Endodermal cell (in vitro differentiated cells): ENCODE measurements at regions not wholly inside any gene's neighbourhood (a gene's known extent, or its start where the extent isn't known, plus 50 kb on each side); places are given as distances from the start of the nearest gene placed in this dataset.
"Not testable (repeated sequence)": the region's sequence is repeated elsewhere in the genome, so short reads cannot be mapped to it uniquely, and the experiment has no call there.

Source experiments
- DNase-seq: peaks from one replicate; pipeline ENCODE4 v3.0.0-alpha.2; 2017
- H3K27ac ChIP-seq: 2 replicates; pipeline ENCODE4 v1.5.1; 2013; ENCODE audit warnings: mild to moderate bottlenecking, low read depth, low read length, moderate library complexity
- H3K27me3 ChIP-seq: 2 replicates; pipeline ENCODE4 v1.6.1; 2013; ENCODE audit warnings: mild to moderate bottlenecking, low read length, moderate library complexity; ENCODE audit not compliant: insufficient read depth, control insufficient read depth, poor library complexity, severe bottlenecking
- H3K36me3 ChIP-seq: 2 replicates; pipeline ENCODE4 v1.7.0; 2013; ENCODE audit warnings: mild to moderate bottlenecking, low read length, moderate library complexity; ENCODE audit not compliant: control insufficient read depth, insufficient read depth
- H3K4me1 ChIP-seq: one replicate; pipeline ENCODE4 v1.7.0; 2013; ENCODE audit warnings: low read length; ENCODE audit not compliant: control insufficient read depth, insufficient read depth
- H3K4me3 ChIP-seq: 2 replicates; pipeline ENCODE4 v1.5.1; 2013; ENCODE audit warnings: mild to moderate bottlenecking, low read length, moderate library complexity
- H3K9ac ChIP-seq: 2 replicates; pipeline ENCODE4 v1.6.1; 2013; ENCODE audit warnings: mild to moderate bottlenecking, low read length, moderate library complexity; ENCODE audit not compliant: poor library complexity, severe bottlenecking; ENCODE audit errors: extremely low read depth
- H3K9me3 ChIP-seq: 2 replicates; pipeline ENCODE4 v1.6.1; 2013; ENCODE audit warnings: mild to moderate bottlenecking, low read length, moderate library complexity; ENCODE audit not compliant: control insufficient read depth
- H3K27ac Mint-ChIP-seq: 2 replicates; pipeline ENCODE4 v1.8.0; 2020; ENCODE audit warnings: mixed read lengths
- H3K27me3 Mint-ChIP-seq: 2 replicates; pipeline ENCODE4 v1.8.0; 2021; ENCODE audit warnings: mild to moderate bottlenecking, mixed read lengths; ENCODE audit not compliant: insufficient read depth
- H3K36me3 Mint-ChIP-seq: 2 replicates; pipeline ENCODE4 v1.8.0; 2020; ENCODE audit warnings: low read depth, mixed read lengths
- H3K4me1 Mint-ChIP-seq: 2 replicates; pipeline ENCODE4 v1.8.0; 2020; ENCODE audit warnings: mixed read lengths
- H3K4me3 Mint-ChIP-seq: 2 replicates; pipeline ENCODE4 v1.8.0; 2020; ENCODE audit warnings: mild to moderate bottlenecking, moderate library complexity, mixed read lengths
- H3K9me3 Mint-ChIP-seq: 2 replicates; pipeline ENCODE4 v1.8.0; 2020; ENCODE audit warnings: mild to moderate bottlenecking, mixed read lengths
- WGBS, 2 experiments: methylation state at CpG; one replicate each; pipeline versions ENCODE4 v1.1.5 to v1.1.7; 2013; ENCODE audit warnings: missing lambda C conversion rate in 2 of 2, mixed read lengths in 1 of 2; ENCODE audit not compliant: insufficient coverage in 1 of 2, insufficient read length in 1 of 2; 5-methylcytosine and 5-hydroxymethylcytosine counted together
- TF ChIP-seq, protein P1 (sequence below): fragments of 200-600 bp; sonication (generic); conservative IDR thresholded peaks from 2 replicates; pipeline ENCODE4 v1.5.0; 2021; ENCODE audit warnings: antibody characterized with exemption, mild to moderate bottlenecking

DNA sequence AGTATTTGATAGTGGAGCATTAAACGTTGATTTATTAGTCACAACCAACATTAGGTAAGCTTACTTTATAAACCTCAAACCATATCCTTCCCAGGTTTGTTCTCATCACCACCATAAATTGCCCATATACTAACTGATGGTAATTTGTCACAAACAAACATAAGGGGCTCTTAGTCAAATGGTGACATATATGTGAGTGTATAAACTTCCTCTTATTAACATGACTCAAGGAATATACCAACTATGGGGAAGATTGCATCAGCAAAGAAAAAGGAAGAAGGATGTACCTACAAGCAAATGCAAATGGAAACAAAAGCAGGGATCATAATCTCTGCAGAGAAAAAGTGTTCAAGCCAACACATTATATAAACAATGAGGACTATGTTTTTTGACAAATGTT, 418.2 kb upstream of the AKR1E2 start:
- Histone ChIP-seq H3K27ac (no peak overlapping the region), H3K9ac (no peak overlapping the region), H3K9me3 (no peaks in the 10 kb centered on the region), H3K36me3 (no peaks in the 10 kb centered on the region), H3K27me3 (no peaks in the 10 kb centered on the region), H3K4me1 (no peaks in the 10 kb centered on the region), H3K4me3 (no peak overlapping the region)
- Mint-ChIP-seq H3K9me3 (no peaks in the 10 kb centered on the region), H3K27me3 (no peaks in the 10 kb centered on the region), H3K4me3 (no peak overlapping the region), H3K4me1 (no peaks in the 10 kb centered on the region), H3K36me3 (no peaks in the 10 kb centered on the region), H3K27ac (no peak overlapping the region)
- no peak for DNase-seq
- WGBS, 2 experiments, result 73% methylated on average over 1 of the region's 1 CpG; no CpG with 5 or more reads in 1 of the 2 experiments
- TF ChIP-seq, protein P1, sequence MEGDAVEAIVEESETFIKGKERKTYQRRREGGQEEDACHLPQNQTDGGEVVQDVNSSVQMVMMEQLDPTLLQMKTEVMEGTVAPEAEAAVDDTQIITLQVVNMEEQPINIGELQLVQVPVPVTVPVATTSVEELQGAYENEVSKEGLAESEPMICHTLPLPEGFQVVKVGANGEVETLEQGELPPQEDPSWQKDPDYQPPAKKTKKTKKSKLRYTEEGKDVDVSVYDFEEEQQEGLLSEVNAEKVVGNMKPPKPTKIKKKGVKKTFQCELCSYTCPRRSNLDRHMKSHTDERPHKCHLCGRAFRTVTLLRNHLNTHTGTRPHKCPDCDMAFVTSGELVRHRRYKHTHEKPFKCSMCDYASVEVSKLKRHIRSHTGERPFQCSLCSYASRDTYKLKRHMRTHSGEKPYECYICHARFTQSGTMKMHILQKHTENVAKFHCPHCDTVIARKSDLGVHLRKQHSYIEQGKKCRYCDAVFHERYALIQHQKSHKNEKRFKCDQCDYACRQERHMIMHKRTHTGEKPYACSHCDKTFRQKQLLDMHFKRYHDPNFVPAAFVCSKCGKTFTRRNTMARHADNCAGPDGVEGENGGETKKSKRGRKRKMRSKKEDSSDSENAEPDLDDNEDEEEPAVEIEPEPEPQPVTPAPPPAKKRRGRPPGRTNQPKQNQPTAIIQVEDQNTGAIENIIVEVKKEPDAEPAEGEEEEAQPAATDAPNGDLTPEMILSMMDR, result no peak

DNA sequence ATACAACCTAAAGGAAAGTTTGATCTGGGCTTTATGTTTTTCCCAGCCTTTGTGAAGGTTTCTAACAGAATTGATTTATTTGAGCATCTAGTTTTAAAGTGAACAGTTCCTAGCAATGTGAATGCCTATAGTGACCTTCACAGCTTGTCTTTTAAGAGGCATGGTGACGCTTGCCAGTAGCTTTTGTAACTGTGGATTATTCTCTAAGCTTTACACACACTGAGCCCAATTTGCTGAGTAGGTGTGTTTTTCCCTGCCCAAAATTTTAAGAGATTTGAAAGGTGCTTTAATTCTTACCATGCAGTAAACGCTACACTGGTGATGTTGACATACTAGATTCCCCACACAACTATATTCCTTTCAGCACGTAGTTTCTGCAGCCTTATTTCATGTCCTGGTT, 420.2 kb upstream of the AKR1E2 start:
- H3K4me1 ChIP-seq, result no peaks in the 10 kb centered on the region
- WGBS, 2 experiments, result 81 to 87% methylated on average over 2 to 3 of the region's 3 CpGs
- H3K4me3 Mint-ChIP-seq, result no peak overlapping the region

DNA sequence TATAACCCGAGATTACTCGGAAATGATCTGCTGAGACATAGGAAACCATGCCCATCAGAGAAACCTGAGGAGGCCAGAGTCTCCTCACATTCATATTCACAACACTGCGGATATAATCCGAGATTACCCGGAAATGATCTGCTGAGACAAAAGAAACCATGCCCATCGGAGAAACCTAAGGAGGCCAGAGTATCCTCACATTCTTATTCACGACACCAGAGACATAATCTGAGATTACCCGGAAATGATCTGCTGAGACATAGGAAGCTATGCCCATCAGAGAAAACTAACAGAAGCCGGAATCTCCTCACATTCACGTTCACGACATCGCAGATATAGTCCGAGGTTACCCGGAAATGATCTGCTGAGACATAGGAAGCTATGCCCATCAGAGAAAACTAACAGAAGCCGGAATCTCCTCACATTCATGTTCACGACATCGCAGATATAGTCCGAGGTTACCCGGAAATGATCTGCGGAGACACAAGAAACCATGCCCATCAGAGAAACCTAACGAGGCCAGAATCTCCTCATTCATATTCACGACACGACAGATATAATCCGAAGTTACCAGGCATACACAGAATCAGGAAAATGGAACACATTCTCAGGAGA, 422.3 kb upstream of the AKR1E2 start:
- Histone ChIP-seq H3K9me3 (no peaks in the 10 kb centered on the region), H3K9ac (no peak overlapping the region), H3K27me3 (no peaks in the 10 kb centered on the region), H3K27ac (no peak overlapping the region), H3K4me3 (no peak overlapping the region), H3K4me1 (no peaks in the 10 kb centered on the region), H3K36me3 (no peaks in the 10 kb centered on the region)
- no peak for DNase-seq
- TF ChIP-seq, protein P1, result no peak
- H3K27ac Mint-ChIP-seq, result no peak overlapping the region
- H3K36me3 Mint-ChIP-seq, result no peaks in the 10 kb centered on the region
- no peaks in the 10 kb centered on the region for H3K27me3 Mint-ChIP-seq
- H3K9me3 Mint-ChIP-seq, result no peaks in the 10 kb centered on the region
- no peak overlapping the region for H3K4me3 Mint-ChIP-seq
- no peaks in the 10 kb centered on the region for H3K4me1 Mint-ChIP-seq
- 92 to 93% methylated on average over 13 to 24 of the region's 24 CpGs for WGBS, 2 experiments

More for the DNA sequence above, 420.2 kb upstream of the AKR1E2 start:
- Mint-ChIP-seq H3K36me3 (no peaks in the 10 kb centered on the region), H3K27me3 (no peaks in the 10 kb centered on the region), H3K27ac (no peak overlapping the region), H3K9me3 (no peaks in the 10 kb centered on the region), H3K4me1 (no peaks in the 10 kb centered on the region)
- Histone ChIP-seq H3K27ac (no peak overlapping the region), H3K4me3 (no peak overlapping the region), H3K9me3 (no peaks in the 10 kb centered on the region), H3K36me3 (no peaks in the 10 kb centered on the region), H3K9ac (no peak overlapping the region), H3K27me3 (no peaks in the 10 kb centered on the region)
- DNase-seq, result no peak
- TF ChIP-seq, protein P1, result no peak

DNA sequence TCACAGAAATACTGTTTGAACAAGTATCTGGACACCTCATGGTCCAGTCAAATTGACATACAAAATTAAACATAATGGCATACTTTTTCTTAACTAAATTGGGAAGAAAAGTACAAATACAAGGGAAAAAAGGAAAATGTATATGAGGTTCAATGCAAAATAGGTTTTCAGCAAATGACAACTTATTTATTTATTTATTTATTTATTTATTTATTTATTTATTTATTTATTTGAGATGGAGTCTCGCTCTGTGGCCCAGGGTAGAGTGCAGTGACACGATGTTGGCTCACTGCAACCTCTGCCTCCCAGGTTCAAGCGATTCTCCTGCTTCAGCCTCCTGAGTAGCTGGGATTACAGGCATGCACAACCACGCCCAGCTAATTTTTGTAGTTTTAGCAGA, 424.9 kb upstream of the AKR1E2 start:
- not testable (repeated sequence) for H3K4me3 ChIP-seq, H3K9me3 Mint-ChIP-seq, H3K4me1 ChIP-seq, H3K27me3 Mint-ChIP-seq, H3K36me3 Mint-ChIP-seq, DNase-seq, H3K4me1 Mint-ChIP-seq, H3K27ac Mint-ChIP-seq, H3K9ac ChIP-seq, H3K9me3 ChIP-seq, H3K27ac ChIP-seq, H3K36me3 ChIP-seq, H3K4me3 Mint-ChIP-seq, H3K27me3 ChIP-seq
- 85 to 94% methylated on average over 2 to 4 of the region's 4 CpGs for WGBS, 2 experiments
